Breast epithelium (tissue), 3 donors: ENCODE measurements at regions not wholly inside any gene's neighbourhood (a gene's known extent, or its start where the extent isn't known, plus 50 kb on each side); places are given as distances from the start of the nearest gene placed in this dataset.

ENCODE experiments used
- POLR2AphosphoS5 ChIP-seq, 3 donors: sonication (generic); formaldehyde crosslinking; IDR thresholded peaks; one replicate each; pipeline ENCODE4 v1.6.1; 2017; ENCODE audit warnings: antibody characterized with exemption in 3 of 3
- TF ChIP-seq, protein P1 (sequence below), 3 donors: fragments of 450-650 bp; IDR thresholded peaks; one replicate each; pipeline ENCODE4 v1.5.1; 2016 to 2017; ENCODE audit warnings: antibody characterized with exemption in 3 of 3, mild to moderate bottlenecking in 3 of 3, moderate library complexity in 3 of 3

DNA sequence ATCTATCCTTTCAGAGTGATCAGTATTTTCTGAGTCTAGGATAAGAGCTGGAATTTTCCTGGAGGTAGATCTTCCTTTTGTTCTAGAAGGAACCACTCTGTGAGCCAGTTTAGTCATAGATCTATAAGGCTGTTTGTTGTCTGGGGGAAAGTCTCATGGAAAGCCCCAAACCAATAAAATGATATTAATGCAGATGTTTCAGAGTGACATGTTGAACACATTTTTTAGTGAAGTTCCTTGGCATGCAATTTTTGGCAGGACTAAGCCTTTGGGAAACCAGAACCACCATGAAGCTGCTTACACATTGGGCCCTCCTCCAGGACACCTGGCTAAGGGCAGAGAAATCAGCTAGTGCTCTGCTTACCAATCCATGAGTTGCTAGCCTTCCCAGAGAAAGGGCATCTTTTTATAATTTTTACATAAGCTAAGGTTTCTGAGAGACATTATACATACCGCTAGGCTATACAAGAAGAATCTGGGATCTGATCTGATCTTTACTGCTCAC is 101.5 kb upstream of the PCED1B start:
- TF ChIP-seq, protein P1, sequence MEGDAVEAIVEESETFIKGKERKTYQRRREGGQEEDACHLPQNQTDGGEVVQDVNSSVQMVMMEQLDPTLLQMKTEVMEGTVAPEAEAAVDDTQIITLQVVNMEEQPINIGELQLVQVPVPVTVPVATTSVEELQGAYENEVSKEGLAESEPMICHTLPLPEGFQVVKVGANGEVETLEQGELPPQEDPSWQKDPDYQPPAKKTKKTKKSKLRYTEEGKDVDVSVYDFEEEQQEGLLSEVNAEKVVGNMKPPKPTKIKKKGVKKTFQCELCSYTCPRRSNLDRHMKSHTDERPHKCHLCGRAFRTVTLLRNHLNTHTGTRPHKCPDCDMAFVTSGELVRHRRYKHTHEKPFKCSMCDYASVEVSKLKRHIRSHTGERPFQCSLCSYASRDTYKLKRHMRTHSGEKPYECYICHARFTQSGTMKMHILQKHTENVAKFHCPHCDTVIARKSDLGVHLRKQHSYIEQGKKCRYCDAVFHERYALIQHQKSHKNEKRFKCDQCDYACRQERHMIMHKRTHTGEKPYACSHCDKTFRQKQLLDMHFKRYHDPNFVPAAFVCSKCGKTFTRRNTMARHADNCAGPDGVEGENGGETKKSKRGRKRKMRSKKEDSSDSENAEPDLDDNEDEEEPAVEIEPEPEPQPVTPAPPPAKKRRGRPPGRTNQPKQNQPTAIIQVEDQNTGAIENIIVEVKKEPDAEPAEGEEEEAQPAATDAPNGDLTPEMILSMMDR (IDR thresholded peaks at IDR 0.05) = no peak
- no peak for TF ChIP-seq POLR2AphosphoS5 (IDR thresholded peaks at IDR 0.05)
